Esophagus muscularis mucosa (tissue), 3 donors: ENCODE measurements at regions not wholly inside any gene's neighbourhood (a gene's known extent, or its start where the extent isn't known, plus 50 kb on each side); places are given as distances from the start of the nearest gene placed in this dataset.

Experiments
- POLR2A ChIP-seq: fragments of 450-650 bp; IDR thresholded peaks from one replicate; pipeline ENCODE4 v1.6.1; 2017; ENCODE audit warnings: antibody characterized with exemption, moderate library complexity, mild to moderate bottlenecking, low read depth
- TF ChIP-seq, protein P1 (sequence below), 3 experiments: fragments of 200-600 bp in 2 of 3; fragments of 450-650 bp in 1 of 3; sonication (generic) in 2 of 3; IDR thresholded peaks; one replicate each; pipeline ENCODE4 v1.5.1; 2017 to 2019; ENCODE audit warnings: antibody characterized with exemption in 3 of 3, mild to moderate bottlenecking in 2 of 3, moderate library complexity in 1 of 3

- no peak for TF ChIP-seq POLR2A
- TF ChIP-seq, protein P1, sequence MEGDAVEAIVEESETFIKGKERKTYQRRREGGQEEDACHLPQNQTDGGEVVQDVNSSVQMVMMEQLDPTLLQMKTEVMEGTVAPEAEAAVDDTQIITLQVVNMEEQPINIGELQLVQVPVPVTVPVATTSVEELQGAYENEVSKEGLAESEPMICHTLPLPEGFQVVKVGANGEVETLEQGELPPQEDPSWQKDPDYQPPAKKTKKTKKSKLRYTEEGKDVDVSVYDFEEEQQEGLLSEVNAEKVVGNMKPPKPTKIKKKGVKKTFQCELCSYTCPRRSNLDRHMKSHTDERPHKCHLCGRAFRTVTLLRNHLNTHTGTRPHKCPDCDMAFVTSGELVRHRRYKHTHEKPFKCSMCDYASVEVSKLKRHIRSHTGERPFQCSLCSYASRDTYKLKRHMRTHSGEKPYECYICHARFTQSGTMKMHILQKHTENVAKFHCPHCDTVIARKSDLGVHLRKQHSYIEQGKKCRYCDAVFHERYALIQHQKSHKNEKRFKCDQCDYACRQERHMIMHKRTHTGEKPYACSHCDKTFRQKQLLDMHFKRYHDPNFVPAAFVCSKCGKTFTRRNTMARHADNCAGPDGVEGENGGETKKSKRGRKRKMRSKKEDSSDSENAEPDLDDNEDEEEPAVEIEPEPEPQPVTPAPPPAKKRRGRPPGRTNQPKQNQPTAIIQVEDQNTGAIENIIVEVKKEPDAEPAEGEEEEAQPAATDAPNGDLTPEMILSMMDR (IDR thresholded peaks at IDR 0.05): no peak
These were observed 1067.7 kb upstream of the CELF4 start for GRCh38 chr18:38633333-38633732.
